ENCODE measurements at regions not wholly inside any gene's neighbourhood (a gene's known extent, or its start where the extent isn't known, plus 50 kb on each side); places are given as distances from the start of the nearest gene placed in this dataset.

GRCh38 chr6:41416501-41416837 is 81.1 kb downstream of the NCR2 start:
- TF ChIP-seq TCF4 (CRISPR knock-in tag; IDR thresholded peaks at IDR 0.05; ENCODE audit: borderline replicate concordance) (no peak), ZFP3 (CRISPR knock-in tag; IDR thresholded peaks at IDR 0.05) (no peak), CSRNP3 (CRISPR knock-in tag; IDR thresholded peaks at IDR 0.05) (no peak), PPARA (CRISPR knock-in tag; IDR thresholded peaks at IDR 0.05; ENCODE audit: borderline replicate concordance) (no peak), ESRRG (CRISPR knock-in tag; IDR thresholded peaks at IDR 0.05) (no peak), ZNF70 (CRISPR knock-in tag; IDR thresholded peaks at IDR 0.05) (no peak), ZNF8 (CRISPR knock-in tag; IDR thresholded peaks at IDR 0.05) (no peak), RARB (CRISPR knock-in tag; IDR thresholded peaks at IDR 0.05) (no peak), TOX (CRISPR knock-in tag; IDR thresholded peaks at IDR 0.05; ENCODE audit: borderline replicate concordance) (no peak), ZNF565 (CRISPR knock-in tag; conservative IDR thresholded peaks at IDR 0.05; ENCODE audit: low read depth) (no peak), ZFP30 (CRISPR knock-in tag; IDR thresholded peaks at IDR 0.05) (no peak), ZC3H10 (CRISPR knock-in tag; IDR thresholded peaks at IDR 0.05) (no peak)

Measured in SK-N-SH treated with all-trans-retinoic acid at 6 μM for 48 hours (cell line).